ENCODE measurements at regions not wholly inside any gene's neighbourhood (a gene's known extent, or its start where the extent isn't known, plus 50 kb on each side); places are given as distances from the start of the nearest gene placed in this dataset.

GRCh38 chr3:73874161-73874560, 249.4 kb upstream of the PDZRN3 start:
- TF ChIP-seq CTCF (IDR thresholded peaks at IDR 0.05; ENCODE audit: insufficient read depth, low read depth, low read length, missing control alignments): no peak
- DNase-seq (ENCODE audit: low read depth): no peak
- H3K4me3 ChIP-seq (ENCODE audit: low read depth, low read length): no peak overlapping the region

- TF ChIP-seq CTCF (IDR thresholded peaks at IDR 0.05; ENCODE audit: insufficient read depth, low read depth, low read length, missing control alignments): peak; percentile 17
- no peak for DNase-seq (ENCODE audit: low read depth)
- no peak overlapping the region for H3K4me3 ChIP-seq (ENCODE audit: low read depth, low read length)
Observed at GRCh38 chr3:73868688-73869315, 244.1 kb upstream of the PDZRN3 start.

- no peak for TF ChIP-seq CTCF (IDR thresholded peaks at IDR 0.05; ENCODE audit: insufficient read depth, low read depth, low read length, missing control alignments)
- DNase-seq (ENCODE audit: low read depth): no peak
Observed at GRCh38 chr3:73867524-73867923, 242.8 kb upstream of the PDZRN3 start.

GRCh38 chr3:73866846-73867245, 242.1 kb upstream of the PDZRN3 start:
- DNase-seq (ENCODE audit: low read depth): no peak
- TF ChIP-seq CTCF (IDR thresholded peaks at IDR 0.05; ENCODE audit: insufficient read depth, low read depth, low read length, missing control alignments): no peak
- no peak overlapping the region for H3K4me3 ChIP-seq (ENCODE audit: low read depth, low read length)

More at GRCh38 chr3:73867524-73867923, 242.8 kb upstream of the PDZRN3 start:
- H3K4me3 ChIP-seq (ENCODE audit: low read depth, low read length): no peak overlapping the region

- DNase-seq (ENCODE audit: low read depth): no peak
- no peak for TF ChIP-seq CTCF (IDR thresholded peaks at IDR 0.05; ENCODE audit: insufficient read depth, low read depth, low read length, missing control alignments)
- H3K4me3 ChIP-seq (ENCODE audit: low read depth, low read length): no peak overlapping the region
Observed at GRCh38 chr3:73863546-73864079, 238.9 kb upstream of the PDZRN3 start.

- no peak overlapping the region for H3K4me3 ChIP-seq (ENCODE audit: low read depth, low read length)
- no peak for DNase-seq (ENCODE audit: low read depth)
- no peak for TF ChIP-seq CTCF (IDR thresholded peaks at IDR 0.05; ENCODE audit: insufficient read depth, low read depth, low read length, missing control alignments)
Observed at GRCh38 chr3:73855813-73856212, 231.1 kb upstream of the PDZRN3 start.
